CD1c-positive myeloid dendritic cell (primary cell): ENCODE measurements at regions not wholly inside any gene's neighbourhood (a gene's known extent, or its start where the extent isn't known, plus 50 kb on each side); places are given as distances from the start of the nearest gene placed in this dataset.

Experiments used
- DNase-seq: peaks from one replicate; pipeline ENCODE4 v3.0.0-alpha.2; 2016; ENCODE audit errors: extremely low spot score

DNA sequence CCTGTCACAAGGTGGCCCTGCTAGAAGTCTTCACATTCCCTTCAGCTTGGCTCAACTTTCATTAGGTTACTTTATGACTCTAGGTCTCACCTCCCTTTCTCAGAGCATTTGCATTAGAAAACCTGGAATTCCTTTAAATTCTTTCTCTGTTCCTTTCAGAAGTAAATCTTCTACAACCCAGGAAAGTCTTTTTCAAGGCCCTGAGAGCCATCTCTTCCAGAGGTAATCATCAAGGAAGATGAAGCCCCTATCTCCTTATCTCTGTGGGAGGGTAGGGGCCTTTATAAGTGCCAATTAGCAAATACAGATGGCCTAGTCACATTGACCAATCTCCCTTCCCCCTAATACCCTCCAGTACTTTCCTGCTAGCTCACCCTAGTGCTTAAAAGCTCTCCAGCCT is 848.0 kb upstream of the FAM98A start:
- no peak for DNase-seq

DNA sequence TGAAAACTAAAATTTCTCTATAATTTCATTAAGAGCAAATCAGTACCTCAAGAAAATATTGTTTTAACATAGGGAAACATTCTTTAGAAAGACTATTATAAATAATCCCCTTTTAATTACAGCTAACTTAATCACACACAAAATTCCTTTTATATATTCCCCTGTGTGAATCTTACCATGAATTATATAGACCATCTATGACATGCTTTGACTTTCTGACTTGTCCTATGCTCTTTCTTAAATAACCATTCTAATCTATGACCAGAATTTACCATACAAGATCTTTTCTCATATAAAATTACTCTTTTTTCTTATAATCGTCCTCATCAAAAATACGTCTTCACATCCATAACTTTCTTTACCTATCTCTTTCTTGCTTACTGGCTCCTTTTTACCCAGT is 824.2 kb upstream of the FAM98A start:
- DNase-seq, result no peak

DNA sequence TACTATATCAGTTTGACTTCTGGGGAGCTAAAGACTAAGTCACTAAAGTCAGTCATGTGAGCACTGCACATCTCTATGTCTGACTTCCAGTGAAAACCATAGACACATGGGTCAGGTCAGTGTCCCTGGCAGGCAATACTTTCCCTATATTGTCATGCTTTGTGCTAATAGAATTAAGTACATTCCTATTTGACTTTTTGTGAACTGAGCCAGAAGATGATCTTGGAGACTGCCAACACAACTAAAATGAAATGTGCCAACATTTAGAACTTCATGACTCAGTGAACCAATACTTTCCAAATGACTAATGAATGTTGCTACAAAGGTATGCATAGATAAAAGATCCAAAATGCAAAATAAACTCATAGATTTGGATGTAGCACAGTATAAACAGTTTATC is 820.8 kb upstream of the FAM98A start:
- no peak for DNase-seq

DNA sequence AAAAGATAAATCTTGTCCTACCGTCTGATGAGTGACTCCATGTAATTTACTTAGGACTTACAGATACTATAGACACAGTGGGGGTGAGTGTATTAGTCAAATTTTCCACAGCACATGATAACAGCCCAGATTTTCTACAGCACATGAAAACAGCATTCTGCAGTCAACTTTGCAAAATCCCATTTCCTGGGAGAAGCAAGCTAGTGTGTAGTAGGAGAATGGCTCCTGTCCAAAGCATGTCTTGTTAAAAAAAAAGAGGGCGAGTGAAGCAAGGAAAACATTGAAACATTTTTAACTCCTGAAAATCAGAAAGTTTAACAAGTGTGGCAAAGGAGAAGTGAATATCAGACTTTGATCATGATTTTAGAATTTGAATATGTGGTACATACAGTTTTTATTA is 817.8 kb upstream of the FAM98A start:
- DNase-seq, result no peak

DNA sequence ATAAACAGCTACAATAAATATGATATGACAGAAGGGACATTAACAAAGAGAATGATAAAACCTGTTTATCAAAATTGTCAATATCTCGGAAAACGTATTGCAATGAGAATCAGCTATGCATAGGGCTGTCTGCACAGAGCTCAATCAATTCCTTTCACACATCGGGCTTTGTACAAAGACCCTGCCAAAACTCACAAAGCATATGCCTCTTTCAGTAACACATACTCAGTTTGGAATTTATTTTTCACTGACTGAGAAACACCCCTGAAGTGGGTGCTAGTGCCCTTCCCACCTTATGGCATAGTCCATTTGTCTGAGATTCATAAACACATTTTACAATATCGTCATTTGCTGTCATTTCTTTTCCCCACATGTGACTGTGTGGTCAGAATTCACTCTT is 815.8 kb upstream of the FAM98A start:
- no peak for DNase-seq

DNA sequence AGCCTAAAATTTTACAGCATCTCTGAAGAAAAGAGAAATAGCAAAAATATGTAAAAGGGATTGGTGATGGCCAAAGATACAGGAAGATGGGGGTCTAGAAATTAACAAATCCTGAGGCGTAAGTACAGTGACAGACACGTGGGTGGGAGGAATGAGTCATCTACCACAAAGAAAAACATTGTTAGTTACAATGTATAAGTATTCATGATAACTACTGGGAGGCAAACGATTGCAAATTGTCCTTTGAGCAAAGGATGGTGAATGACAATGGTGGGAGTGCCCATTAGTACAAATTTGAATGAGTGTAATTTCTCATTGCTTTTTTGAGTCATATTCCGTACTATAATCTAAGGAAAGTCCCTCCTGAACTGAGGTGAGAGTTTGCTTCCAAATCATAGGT is 809.0 kb upstream of the FAM98A start:
- no peak for DNase-seq

DNA sequence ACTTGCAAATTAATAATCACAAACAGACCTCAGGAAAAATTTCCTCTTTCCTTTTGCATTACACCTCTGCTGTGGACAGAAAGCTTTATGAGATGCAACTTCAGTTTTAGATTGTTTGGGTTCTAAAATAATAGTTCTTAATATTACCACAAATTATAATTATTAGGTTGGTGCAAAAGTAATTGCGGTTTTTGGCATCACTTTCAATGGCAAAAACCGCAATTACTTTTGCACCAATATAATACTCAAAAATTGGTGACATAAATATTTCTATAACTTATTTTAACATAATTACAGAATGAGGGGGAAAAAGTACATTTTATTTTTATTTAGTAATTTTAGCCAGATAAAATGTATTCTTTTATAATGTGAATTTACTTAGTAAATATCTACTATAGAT is 804.4 kb upstream of the FAM98A start:
- no peak for DNase-seq

DNA sequence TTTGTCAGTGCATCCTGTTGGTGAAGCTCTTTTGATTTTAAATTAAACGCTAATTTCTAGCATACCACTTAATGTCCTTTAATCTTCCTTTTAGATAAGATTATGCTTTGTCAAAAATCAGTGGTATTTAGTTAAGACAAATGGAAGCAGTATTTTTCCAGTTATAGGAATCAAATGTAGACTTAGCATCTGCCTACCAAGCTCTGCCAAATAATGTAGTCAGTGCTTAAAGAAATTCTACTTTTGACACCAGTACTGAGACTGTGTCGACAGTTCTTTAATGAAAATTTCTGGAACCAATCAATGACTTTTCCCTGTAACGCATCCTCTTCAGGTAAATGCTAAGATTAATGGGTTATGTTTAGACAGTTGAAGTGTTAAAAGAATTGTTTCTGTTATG is 803.3 kb upstream of the FAM98A start:
- no peak for DNase-seq

DNA sequence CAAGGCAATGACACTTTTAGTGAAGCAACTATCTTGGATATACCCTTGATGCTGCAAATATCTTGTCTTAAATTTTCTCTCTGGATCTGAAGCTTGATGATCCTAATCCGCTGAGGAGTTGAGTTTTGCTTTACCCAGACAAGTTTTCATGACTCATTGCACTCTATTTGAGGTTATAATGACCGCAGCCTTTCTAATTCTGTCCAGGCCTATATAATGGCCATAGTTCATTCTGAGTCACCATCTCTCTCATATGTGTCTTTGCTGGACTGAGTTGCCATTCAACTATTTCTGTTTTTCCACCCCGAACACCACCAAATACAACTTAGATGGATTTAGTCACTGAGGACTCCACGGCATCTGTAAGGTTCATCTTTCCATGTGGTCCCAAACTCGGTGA is 802.1 kb upstream of the FAM98A start:
- DNase-seq, result no peak

DNA sequence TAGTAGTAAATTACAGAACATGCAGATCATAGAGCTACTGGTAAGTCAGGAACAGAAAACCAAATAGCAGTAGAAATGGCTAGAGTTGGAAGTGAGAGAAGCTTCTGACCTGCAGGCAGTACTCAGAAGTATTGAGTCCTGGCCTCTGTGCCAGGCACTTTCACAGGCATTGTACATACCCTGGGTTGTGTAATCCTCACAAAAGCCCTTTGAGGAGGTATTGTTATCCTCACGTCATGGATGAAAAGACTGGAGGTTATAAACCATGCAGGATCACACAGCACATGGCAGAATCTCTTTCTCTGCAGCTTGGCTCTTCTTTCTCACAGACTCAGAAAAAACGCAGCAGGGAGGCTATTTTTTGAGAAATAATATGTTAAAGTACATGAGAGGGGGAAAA is 789.3 kb upstream of the FAM98A start:
- DNase-seq, result no peak

DNA sequence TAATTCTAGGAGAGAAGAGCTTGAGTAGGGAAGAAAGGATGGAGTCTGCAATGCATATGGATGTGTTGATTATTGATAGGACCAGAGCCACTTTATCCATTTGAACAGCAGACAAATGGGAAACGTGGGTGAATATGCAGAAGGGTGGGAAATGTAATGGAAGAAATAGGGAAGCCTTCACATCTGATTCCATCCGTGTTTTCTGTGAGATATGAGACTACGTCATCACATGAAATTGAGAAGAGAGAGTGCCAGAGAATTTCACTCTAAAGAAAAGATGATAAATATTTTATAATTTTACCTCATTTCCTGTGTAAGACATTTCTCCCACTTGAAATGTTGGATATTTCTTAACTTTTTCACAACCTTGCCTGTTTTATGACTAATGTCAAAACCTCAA is 788.4 kb upstream of the FAM98A start:
- no peak for DNase-seq

DNA sequence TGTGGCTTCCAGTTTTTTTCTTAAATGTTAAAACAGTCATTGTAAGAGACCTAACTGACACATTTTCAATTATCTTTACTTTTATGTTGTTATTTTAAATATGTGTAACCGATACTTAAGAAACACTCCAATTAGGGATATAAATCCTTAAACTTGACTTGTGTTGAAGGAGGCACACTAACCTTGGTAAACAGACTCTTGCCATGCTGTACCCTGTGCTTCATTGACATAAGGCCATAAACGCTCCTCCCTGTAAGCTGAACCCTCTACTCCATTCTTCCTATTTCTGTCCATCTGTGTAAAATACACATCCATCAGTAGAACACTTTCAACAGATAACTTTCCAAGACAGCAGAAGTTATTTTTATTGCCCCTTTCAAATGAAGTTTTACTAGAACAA is 780.5 kb upstream of the FAM98A start:
- DNase-seq, result no peak

DNA sequence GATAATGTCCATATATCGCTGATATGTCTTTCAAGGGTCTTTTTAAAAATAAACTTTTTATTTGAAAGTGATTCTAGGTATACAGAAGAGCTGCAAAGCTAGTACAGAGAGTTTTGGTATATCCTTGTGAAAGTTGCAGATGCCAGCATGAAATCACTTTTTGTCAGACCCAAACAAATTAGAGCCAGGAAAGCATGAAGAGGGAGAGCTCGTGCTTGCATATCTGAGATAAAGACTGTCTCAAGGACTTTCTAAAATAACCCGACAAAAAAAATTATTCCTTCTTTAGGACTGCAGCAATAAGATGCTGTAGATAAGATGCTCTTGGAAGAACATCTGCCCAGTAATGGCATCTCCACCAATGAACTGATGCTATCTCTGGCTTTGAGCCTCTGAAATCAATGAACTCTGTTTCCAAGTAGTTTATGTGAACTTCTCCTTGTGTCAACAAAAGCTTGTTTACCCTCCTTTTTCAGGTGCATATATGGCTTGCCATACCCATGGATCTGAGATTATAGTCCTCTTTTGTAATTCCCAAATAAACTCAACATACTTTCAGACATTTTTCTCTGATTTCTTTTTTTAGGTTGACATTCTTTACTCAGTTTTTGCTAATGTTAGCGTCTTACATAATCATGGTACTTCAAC is 774.6 kb upstream of the FAM98A start:
- no peak for DNase-seq

DNA sequence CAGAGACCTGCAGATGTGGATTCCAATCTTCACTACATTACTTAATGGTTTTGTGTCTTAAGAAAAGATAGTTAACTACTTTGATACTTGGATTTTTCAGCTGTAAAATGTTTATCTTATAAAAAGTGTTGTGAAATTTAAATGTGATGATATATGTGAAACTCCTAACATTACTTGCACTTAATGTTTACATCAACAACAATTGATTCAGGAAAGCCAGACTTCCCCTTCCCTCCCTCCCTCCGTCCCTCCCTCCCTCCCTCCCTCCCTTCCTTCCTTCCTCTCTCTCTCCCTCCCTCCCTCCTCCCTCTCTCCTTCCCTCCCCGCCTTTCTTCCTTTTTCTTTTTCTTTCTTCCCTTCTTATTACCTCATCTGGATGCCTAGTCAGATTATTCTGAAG is 773.9 kb upstream of the FAM98A start:
- no peak for DNase-seq

DNA sequence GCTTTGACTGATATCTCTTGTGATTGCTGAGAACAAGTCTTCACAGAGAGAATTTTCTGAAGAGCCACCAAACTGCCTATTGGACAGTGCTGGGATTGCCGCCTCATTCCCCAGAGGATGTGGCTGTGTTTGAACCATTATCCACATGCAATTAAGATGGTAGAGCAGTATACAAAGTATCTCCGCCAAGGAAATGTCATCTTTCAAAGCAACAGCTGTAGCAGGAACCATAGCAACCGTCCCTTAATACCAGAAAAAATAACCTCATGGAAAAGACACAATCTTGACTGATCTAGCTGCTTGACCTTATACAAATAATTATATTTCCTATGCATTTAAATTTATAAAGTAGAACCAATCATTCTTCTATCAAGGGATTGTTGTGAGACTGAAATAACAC is 772.6 kb upstream of the FAM98A start:
- DNase-seq, result no peak

DNA sequence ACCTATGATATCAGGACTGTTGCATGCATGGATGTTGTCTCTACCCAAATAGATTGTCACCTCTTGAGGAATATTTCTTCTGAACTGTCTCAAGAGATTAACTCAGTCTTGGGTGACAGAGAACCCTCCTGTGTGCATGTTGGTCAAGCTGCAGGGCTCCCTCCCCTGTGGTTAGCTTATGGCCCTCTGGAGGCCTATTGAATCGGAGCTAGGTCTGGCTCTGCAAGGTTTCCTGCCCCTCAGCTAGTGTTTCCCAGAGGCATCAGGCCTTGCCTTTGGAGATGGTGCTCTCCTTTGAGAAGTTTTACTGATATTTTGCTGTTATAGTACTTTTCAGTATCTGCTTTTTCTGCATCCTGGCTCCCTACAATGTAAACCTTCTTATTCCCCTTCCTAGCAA is 769.2 kb upstream of the FAM98A start:
- DNase-seq, result no peak

DNA sequence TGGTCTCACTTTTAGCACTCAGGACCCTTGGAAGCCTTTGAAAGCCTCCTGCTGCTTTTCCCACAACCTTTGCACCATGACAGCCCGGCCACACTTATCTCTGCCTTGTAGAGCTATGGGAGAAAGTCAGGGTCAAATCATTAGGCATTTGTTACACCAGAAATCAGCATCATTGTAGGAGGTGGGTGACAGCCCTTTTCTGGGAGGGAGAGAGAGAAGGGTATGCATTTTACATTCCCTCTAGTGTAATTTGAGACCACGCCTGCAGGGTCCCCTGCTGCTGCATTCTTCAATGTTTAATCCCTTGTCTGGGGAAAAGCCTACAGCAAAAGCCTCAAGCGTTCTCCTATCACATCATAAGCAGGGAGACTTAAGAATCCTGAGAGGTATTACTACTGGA is 766.8 kb upstream of the FAM98A start:
- no peak for DNase-seq

DNA sequence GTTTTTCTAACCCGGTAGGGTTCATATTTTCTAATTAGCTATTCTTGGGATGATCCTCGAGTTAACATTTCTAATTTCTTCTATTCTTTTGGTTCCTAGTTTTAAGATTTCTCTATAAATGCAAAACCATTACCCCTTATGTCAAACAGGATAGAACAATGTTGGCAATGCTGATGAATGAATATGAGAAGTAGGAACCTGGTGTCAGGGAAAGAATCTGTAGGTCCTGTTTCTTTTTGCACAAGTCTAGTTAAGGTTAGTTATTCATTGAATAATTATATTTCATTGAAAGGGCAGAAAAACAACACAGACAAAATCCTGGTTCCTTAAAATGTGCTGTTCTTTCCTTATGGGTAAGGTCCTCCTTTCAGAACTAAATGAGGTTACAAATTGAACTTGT is 766.4 kb upstream of the FAM98A start:
- DNase-seq, result no peak

DNA sequence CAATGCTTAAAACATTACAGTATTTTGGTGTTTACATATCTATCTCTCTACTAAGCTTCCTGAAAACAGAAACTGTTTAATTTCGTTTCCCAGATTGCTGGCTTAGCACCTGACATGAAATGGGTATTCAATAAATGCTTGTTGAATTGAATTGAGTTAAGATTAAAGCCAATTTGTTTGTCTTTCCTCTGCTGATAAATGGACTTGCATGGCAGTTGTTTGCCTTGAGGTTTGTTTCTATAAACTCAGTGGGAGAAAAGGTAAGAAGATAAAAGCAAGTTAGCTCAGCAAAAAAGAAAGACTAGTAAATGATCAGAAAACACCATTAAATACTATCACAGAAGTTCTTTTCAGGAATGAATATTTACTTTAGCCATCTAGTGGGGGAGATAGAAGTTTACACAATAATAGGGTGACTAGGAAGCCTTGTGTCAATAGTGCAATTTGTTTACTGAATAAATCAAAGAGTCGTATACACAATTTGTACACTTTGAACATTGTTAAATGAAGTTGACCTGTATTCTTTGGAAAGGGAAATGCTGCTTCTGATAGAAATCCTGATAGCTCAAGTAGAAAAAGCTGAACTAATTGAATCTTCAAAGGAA is 754.5 kb upstream of the FAM98A start:
- no peak for DNase-seq

DNA sequence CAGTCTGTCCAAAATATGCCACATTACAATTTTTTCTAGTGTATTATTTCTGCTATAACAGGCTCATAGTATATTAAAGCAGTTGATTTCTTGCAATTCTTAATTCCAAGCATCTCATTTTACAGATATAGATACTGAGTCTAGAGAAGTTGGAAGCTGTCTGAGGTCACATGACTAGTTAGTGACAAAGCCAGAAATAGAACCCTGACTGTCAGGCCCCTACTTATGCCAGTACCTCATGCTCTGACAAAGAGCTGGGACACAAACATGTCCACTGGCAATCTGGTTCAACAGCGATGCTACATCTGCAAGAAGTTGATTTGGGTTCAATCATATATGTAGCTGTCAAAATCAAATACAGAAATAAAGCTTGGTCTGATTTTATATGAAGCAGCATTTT is 750.4 kb upstream of the FAM98A start:
- no peak for DNase-seq

DNA sequence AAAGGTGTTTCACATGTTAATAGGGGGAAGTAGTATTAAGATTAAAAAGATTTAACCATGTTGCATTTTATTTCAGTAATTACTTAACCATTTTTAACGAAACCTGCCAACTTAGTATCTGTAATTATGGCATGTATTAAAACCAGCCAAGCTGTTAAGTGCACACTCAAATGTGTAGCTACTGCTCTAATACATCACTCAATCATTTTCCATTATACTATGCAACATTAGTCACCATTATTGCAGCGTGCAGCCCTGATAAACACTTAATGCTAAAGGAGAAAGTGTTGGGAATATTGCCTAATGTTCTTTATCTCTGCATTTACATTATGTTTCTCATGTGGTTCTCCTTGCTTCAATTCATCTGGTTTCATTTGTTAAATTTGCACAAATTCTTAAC is 745.9 kb upstream of the FAM98A start:
- no peak for DNase-seq

DNA sequence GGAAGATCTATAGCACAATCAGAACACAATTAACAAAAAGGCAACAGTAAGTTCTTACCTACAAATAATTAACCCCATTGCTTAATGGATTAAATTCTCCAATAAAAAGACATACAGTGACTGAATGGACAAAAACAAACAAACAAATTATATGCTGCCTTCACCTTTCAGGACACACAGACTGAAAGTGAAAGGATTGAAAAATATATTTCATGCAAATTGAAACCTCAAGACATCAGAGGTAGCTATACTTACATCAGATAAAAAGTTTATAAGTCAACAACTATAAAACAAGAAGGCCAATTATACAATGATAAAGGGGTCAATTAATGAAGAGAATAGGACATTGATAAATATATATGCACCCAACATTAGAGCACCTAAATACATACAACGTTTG is 741.2 kb upstream of the FAM98A start:
- no peak for DNase-seq

DNA sequence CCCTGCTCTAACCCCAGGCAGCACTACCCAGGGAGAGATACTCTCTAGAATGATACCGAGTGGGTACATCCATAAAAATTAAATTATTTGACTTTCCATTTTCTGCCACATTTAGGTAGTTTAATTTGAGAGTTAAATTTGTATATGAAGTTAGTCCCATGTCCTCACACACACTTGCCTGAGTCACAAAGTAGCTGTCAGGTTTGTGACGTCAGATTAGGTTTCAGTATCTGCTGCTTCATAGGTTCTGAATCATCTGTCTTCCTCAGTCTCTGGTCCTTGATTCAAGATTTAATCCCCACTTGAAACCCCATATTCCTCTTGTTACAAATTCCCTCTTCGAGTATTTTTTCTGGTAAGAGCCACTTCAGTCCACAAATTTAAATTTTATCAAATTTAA is 738.6 kb upstream of the FAM98A start:
- DNase-seq, result no peak

DNA sequence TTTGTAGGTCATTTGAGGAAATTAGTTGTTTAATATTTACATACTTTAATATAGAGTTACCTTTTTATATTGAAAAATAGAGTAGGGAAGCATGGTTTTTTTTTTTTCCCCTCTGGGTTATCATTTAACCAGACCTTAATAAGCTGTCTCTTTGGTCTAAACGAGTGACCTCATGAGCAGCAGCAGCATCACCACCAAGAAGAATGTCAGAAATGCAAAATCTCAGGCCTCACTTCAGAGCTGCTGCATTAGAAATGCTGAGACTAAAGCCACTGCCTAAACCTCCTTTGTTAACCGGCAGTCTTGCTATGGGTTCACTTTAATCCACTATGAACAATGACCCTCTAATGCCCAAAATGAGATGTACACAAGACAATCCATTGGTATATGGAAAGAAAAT is 733.7 kb upstream of the FAM98A start:
- no peak for DNase-seq
